HepG2 (cell line): ENCODE measurements at regions not wholly inside any gene's neighbourhood (a gene's known extent, or its start where the extent isn't known, plus 50 kb on each side); places are given as distances from the start of the nearest gene placed in this dataset.
A peak's percentile ranks its signal among the peaks of the same experiment; 100 is the strongest.

Experiments used
- HDAC6 ChIP-seq: fragments of 200-600 bp; sonication (generic); IDR thresholded peaks from 2 replicates; pipeline ENCODE4 v1.7.0; 2017; ENCODE audit warnings: mild to moderate bottlenecking, antibody characterized with exemption, low read length, low read depth
- HNF1A ChIP-seq, 2 experiments: sonication (generic) in 1 of 2; formaldehyde crosslinking in 1 of 2; IDR thresholded peaks; 2 replicates each; pipeline versions ENCODE4 v1.4.0 to v1.6.1; 2016 to 2020; ENCODE audit warnings: borderline replicate concordance in 1 of 2, low read depth in 1 of 2, mild to moderate bottlenecking in 1 of 2, missing genetic modification reagents in 1 of 2
- HNF4A ChIP-seq: sonication (generic); formaldehyde crosslinking; IDR thresholded peaks from 2 replicates; pipeline ENCODE4 v1.4.0; 2020; ENCODE audit warnings: missing genetic modification reagents
- KAT2B ChIP-seq: fragments of 150-350 bp; IDR thresholded peaks from 2 replicates; pipeline ENCODE4 v1.6.1; 2014; ENCODE audit warnings: low read depth, low read length, borderline replicate concordance
- KDM2A ChIP-seq: sonication (generic); formaldehyde crosslinking; IDR thresholded peaks from 2 replicates; pipeline ENCODE4 v1.4.0; 2020; ENCODE audit warnings: low read depth, missing genetic modification reagents, borderline replicate concordance
- NAIF1 ChIP-seq: sonication (generic); formaldehyde crosslinking; IDR thresholded peaks from 2 replicates; pipeline ENCODE4 v1.5.0; 2020; ENCODE audit warnings: mild to moderate bottlenecking, missing genetic modification reagents, borderline replicate concordance
- RELA ChIP-seq: sonication (generic); formaldehyde crosslinking; IDR thresholded peaks from 2 replicates; pipeline ENCODE4 v1.4.0; 2020; ENCODE audit warnings: missing genetic modification reagents
- RXRB ChIP-seq: IDR thresholded peaks from 2 replicates; pipeline ENCODE4 v1.6.1; 2016; ENCODE audit warnings: borderline replicate concordance, missing genetic modification reagents, missing compliant biosample characterization
- SRSF9 ChIP-seq: fragments of 200-400 bp; formaldehyde crosslinking; IDR thresholded peaks from 2 replicates; pipeline ENCODE4 v1.6.1; 2018; ENCODE audit warnings: borderline replicate concordance, mild to moderate bottlenecking, low read depth, low read length; ENCODE audit not compliant: insufficient read depth, poor library complexity, severe bottlenecking
- TARDBP ChIP-seq: sonication (generic); formaldehyde crosslinking; IDR thresholded peaks from 2 replicates; pipeline ENCODE4 v1.8.0; 2022; ENCODE audit warnings: mild to moderate bottlenecking, missing genetic modification reagents
- ZBTB49 ChIP-seq: sonication (generic); formaldehyde crosslinking; IDR thresholded peaks from 2 replicates; pipeline ENCODE4 v1.4.0; 2020; ENCODE audit warnings: missing genetic modification reagents, borderline replicate concordance
- ZHX2 ChIP-seq, 2 experiments: sonication (generic) in 1 of 2; formaldehyde crosslinking in 1 of 2; IDR thresholded peaks; 2 replicates each; pipeline versions ENCODE4 v1.6.1 to v1.9.0; 2014 to 2022; ENCODE audit warnings: antibody characterized with exemption in 1 of 2, borderline replicate concordance in 1 of 2, inconsistent platforms in 1 of 2, low read depth in 1 of 2, missing genetic modification reagents in 1 of 2
- ZNF121 ChIP-seq: sonication (generic); formaldehyde crosslinking; IDR thresholded peaks from 2 replicates; pipeline ENCODE4 v1.5.0; 2020; ENCODE audit warnings: mild to moderate bottlenecking, missing genetic modification reagents
- ZNF124 ChIP-seq: sonication (generic); formaldehyde crosslinking; IDR thresholded peaks from 2 replicates; pipeline ENCODE4 v1.4.0; 2020; ENCODE audit warnings: missing genetic modification reagents
- ZNF3 ChIP-seq: IDR thresholded peaks from 2 replicates; pipeline ENCODE4 v1.7.0; 2017; ENCODE audit warnings: inconsistent platforms
- ZNF317 ChIP-seq: sonication (generic); formaldehyde crosslinking; IDR thresholded peaks from 2 replicates; pipeline ENCODE4 v1.5.0; 2020; ENCODE audit warnings: mild to moderate bottlenecking, missing genetic modification reagents

GRCh38 chr6:137810554-137811120, 56.4 kb upstream of the TNFAIP3 start (continued):
- TF ChIP-seq ZBTB49 (CRISPR knock-in tag) (no peak), ZNF317 (CRISPR knock-in tag) (peak; percentile 63; the same call in 1 of the 2 replicates), HDAC6 (peak; percentile 82; the same call in 1 of the 2 replicates), NAIF1 (CRISPR knock-in tag) (peak; percentile 54; the same call in 1 of the 2 replicates), ZNF3 (CRISPR knock-in tag) (peak; percentile 27; the same call in 1 of the 2 replicates), RELA (CRISPR knock-in tag) (no peak), HNF4A (CRISPR knock-in tag) (peak; percentile 96), KAT2B (no peak), KDM2A (no peak), SRSF9 (no peak), ZNF124 (no peak), RXRB (0 out of 2 replicates have a peak, but pooled peaks have one; percentile 36), ZHX2 (IDR thresholded peaks at IDR 0.05; ENCODE audit: low read depth) (no peak), ZHX2 (CRISPR knock-in tag; IDR thresholded peaks at IDR 0.05; ENCODE audit: borderline replicate concordance) (0 out of 2 replicates have a peak, but pooled peaks have one; percentile 82), ZNF121 (CRISPR knock-in tag) (peak; percentile 63), HNF1A (IDR thresholded peaks at IDR 0.05; ENCODE audit: low read depth) (peak; percentile 35), HNF1A (CRISPR knock-in tag; IDR thresholded peaks at IDR 0.05; ENCODE audit: borderline replicate concordance) (no peak; the same call in 1 of the 2 replicates), TARDBP (CRISPR knock-in tag) (peak; percentile 77)
